SU-DHL-6 (cell line): ENCODE measurements at regions not wholly inside any gene's neighbourhood (a gene's known extent, or its start where the extent isn't known, plus 50 kb on each side); places are given as distances from the start of the nearest gene placed in this dataset.

Experiments used
- H2AFZ ChIP-seq: fragments of 200-600 bp; sonication (generic); 2 replicates; pipeline ENCODE4 v1.6.1; 2014; ENCODE audit warnings: low read depth, mild to moderate bottlenecking, moderate library complexity, mixed read lengths, antibody characterized with exemption, low read length; ENCODE audit not compliant: severe bottlenecking
- H3F3A ChIP-seq: fragments of 200-600 bp; shearing (Covaris generic); 2 replicates; pipeline ENCODE4 v1.6.0; 2016; ENCODE audit warnings: antibody characterized with exemption, mild to moderate bottlenecking; ENCODE audit not compliant: insufficient read depth
- H3K27ac ChIP-seq: fragments of 200-600 bp; sonication (generic); 2 replicates; pipeline ENCODE4 v1.5.1; 2016; ENCODE audit warnings: low read depth, mild to moderate bottlenecking, low read length, moderate library complexity, mixed read lengths
- H3K27me3 ChIP-seq: fragments of 200-600 bp; sonication (generic), shearing (Covaris generic); 2 replicates; pipeline ENCODE4 v1.6.0; 2014; ENCODE audit warnings: mild to moderate bottlenecking, low read length
- H3K36me3 ChIP-seq: fragments of 200-600 bp; sonication (generic); 2 replicates; pipeline ENCODE4 v1.6.1; 2014; ENCODE audit warnings: mild to moderate bottlenecking, low read length, mixed read lengths
- H3K4me2 ChIP-seq: fragments of 300-600, 200-600 bp; shearing (Covaris generic), sonication (generic); 2 replicates; pipeline ENCODE4 v1.6.0; 2014; ENCODE audit warnings: low read length, low read depth, mild to moderate bottlenecking; ENCODE audit not compliant: poor library complexity, severe bottlenecking
- H3K4me3 ChIP-seq: fragments of 200-600 bp; sonication (generic); 2 replicates; pipeline ENCODE4 v1.5.1; 2014; ENCODE audit warnings: antibody characterized with exemption, low read length, mild to moderate bottlenecking, mixed read lengths; ENCODE audit not compliant: insufficient read depth, poor library complexity, severe bottlenecking
- H3K79me2 ChIP-seq: fragments of 200-600 bp; sonication (generic); 2 replicates; pipeline ENCODE4 v1.6.1; 2014; ENCODE audit warnings: mild to moderate bottlenecking, low read length, moderate library complexity; ENCODE audit not compliant: insufficient read depth
- H3K9ac ChIP-seq: fragments of 200-600 bp; sonication (generic); 2 replicates; pipeline ENCODE4 v1.7.0; 2014; ENCODE audit warnings: mild to moderate bottlenecking, low read length
- H3K9me2 ChIP-seq: fragments of 200-600 bp; sonication (generic); replicated peaks from 2 replicates; pipeline ENCODE4 v1.6.1; 2014; ENCODE audit warnings: low read length; ENCODE audit not compliant: insufficient read depth
- H3K9me3 ChIP-seq: fragments of 200-600 bp; sonication (generic); 2 replicates; pipeline ENCODE4 v1.6.1; 2014; ENCODE audit warnings: low read length, mixed read lengths; ENCODE audit not compliant: insufficient read depth
- H4K20me1 ChIP-seq: fragments of 200-600 bp; sonication (generic); 2 replicates; pipeline ENCODE4 v1.6.1; 2014; ENCODE audit warnings: low read depth, mild to moderate bottlenecking, antibody characterized with exemption, low read length, moderate library complexity, mixed read lengths
- EZH2phosphoT487 ChIP-seq: fragments of 200-600 bp; sonication (generic), shearing (Covaris generic); conservative IDR thresholded peaks from 2 replicates; pipeline ENCODE4 v1.6.1; 2018; ENCODE audit warnings: mild to moderate bottlenecking, antibody characterized with exemption, low read length, moderate library complexity, mixed read lengths
- TF ChIP-seq, protein P1 (sequence below): fragments of 200-600 bp; sonication (generic); IDR thresholded peaks from one replicate; pipeline ENCODE4 v1.5.1; 2017; ENCODE audit warnings: antibody characterized with exemption, mild to moderate bottlenecking, low read length, moderate library complexity; ENCODE audit not compliant: insufficient read depth, poor library complexity, severe bottlenecking

DNA sequence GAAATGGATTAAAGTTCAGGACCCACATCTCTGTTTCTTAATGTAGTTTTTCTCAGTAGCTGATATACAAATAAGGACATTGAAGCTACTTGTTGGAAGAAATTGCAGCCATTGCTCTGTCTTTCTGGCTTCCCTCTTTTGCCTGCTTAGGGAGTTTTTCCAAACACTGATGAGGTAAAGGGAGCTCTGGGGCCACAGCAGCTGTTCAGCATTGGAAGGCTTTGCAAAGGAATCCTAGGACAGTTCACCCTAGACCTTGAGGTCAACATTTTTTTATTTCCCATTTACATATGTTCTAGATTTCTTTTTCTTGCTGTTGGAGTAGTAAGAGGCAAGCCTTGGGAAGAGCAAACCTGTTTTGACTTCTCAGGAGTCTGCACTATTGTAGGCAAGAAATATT is 126.9 kb upstream of the PLPPR5 start:
- Histone ChIP-seq H2AFZ (no peak overlapping the region), H3K4me2 (no peak overlapping the region), H4K20me1 (no peaks in the 10 kb centered on the region), H3K4me3 (no peak overlapping the region), H3K9me2 (no peaks in the 10 kb centered on the region), H3K36me3 (no peaks in the 10 kb centered on the region), H3K9me3 (no peaks in the 10 kb centered on the region), H3K79me2 (no peaks in the 10 kb centered on the region), H3K27me3 (no peaks in the 10 kb centered on the region), H3K27ac (no peak overlapping the region), H3F3A (no peaks in the 10 kb centered on the region), H3K9ac (no peak overlapping the region)
- TF ChIP-seq, protein P1, sequence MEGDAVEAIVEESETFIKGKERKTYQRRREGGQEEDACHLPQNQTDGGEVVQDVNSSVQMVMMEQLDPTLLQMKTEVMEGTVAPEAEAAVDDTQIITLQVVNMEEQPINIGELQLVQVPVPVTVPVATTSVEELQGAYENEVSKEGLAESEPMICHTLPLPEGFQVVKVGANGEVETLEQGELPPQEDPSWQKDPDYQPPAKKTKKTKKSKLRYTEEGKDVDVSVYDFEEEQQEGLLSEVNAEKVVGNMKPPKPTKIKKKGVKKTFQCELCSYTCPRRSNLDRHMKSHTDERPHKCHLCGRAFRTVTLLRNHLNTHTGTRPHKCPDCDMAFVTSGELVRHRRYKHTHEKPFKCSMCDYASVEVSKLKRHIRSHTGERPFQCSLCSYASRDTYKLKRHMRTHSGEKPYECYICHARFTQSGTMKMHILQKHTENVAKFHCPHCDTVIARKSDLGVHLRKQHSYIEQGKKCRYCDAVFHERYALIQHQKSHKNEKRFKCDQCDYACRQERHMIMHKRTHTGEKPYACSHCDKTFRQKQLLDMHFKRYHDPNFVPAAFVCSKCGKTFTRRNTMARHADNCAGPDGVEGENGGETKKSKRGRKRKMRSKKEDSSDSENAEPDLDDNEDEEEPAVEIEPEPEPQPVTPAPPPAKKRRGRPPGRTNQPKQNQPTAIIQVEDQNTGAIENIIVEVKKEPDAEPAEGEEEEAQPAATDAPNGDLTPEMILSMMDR: no peak
- no peak for TF ChIP-seq EZH2phosphoT487

DNA sequence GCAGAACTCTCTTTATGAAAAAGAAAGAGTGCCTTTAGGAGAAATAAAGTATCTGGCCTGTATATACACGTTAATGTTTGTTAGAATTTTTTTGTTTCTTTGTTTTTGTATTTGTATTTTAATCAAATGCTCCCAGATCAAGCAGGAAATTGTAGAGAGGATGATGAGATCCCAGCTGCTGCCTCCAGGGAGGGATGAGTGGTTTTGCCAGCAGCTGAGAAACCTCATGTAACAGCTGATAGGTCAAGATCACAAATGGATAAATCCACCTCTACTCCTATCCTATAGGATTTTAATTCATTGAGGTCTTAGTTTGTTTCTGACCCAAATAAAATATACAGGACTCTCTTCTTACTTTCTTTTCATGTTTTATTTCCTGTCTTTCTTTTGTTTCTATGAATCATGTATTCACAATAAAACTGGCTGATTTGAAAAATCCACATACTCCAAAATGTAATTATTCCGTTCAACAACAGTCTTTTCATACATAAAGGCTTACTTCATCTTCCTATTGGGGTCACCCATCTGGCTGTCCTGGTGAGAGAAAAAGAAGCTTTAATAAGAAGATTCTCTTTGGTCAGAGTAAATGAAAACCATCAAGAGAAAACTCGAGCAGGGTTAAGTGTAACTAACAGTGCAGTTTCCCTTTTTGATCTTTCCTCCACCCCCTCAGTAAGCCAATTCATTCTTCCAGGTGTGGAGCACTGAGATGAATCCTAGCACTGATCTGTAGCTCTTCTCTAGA is 129.3 kb upstream of the PLPPR5 start:
- Histone ChIP-seq H2AFZ (no peak overlapping the region), H3K4me2 (no peak overlapping the region), H3K4me3 (no peak overlapping the region), H3K27me3 (no peaks in the 10 kb centered on the region), H3K9ac (no peak overlapping the region), H3K9me2 (no peaks in the 10 kb centered on the region), H3K36me3 (no peaks in the 10 kb centered on the region), H3F3A (no peaks in the 10 kb centered on the region), H4K20me1 (no peaks in the 10 kb centered on the region), H3K27ac (no peak overlapping the region), H3K9me3 (no peaks in the 10 kb centered on the region), H3K79me2 (no peaks in the 10 kb centered on the region)
- TF ChIP-seq, protein P1: no peak
- no peak for TF ChIP-seq EZH2phosphoT487

DNA sequence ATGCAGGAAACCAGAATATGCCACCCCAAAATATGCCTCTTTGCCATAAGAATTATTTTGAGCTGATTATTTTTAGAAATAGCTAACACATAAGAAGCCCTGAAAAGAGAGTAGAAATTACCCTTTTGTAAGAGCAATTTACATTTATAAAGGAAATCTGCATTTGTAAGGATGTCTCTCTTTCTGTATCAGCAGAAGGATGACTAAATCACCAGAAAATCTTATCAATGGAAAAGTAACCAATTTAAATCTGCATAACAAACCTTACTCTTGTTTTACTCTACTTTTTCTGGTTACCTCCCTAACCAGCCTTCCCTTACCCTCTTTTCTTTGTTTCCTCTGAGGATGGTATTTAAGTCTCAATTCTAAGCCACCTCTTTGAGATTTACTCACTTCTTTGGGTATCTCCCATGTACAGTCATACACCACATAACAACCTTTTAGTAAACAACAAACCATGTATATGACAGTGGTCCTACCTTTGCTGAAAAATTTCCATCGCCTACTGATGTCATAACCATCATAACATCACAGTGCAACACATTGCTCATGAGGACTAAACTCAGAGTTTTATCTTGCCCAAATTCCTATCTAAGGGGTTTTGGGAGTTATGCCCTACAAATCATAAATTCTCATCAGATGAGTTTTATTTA is 126.6 kb upstream of the PLPPR4 start:
- Histone ChIP-seq H3K4me3 (no peak overlapping the region), H4K20me1 (no peaks in the 10 kb centered on the region), H3K9me3 (no peaks in the 10 kb centered on the region), H3K79me2 (no peaks in the 10 kb centered on the region), H3K27ac (no peak overlapping the region), H3K4me2 (no peak overlapping the region), H3K9ac (no peak overlapping the region), H3F3A (no peaks in the 10 kb centered on the region), H3K36me3 (no peaks in the 10 kb centered on the region), H3K27me3 (no peaks in the 10 kb centered on the region), H2AFZ (no peak overlapping the region), H3K9me2 (no peaks in the 10 kb centered on the region)
- TF ChIP-seq, protein P1: no peak
